Panc1 (cell line): ENCODE measurements at regions not wholly inside any gene's neighbourhood (a gene's known extent, or its start where the extent isn't known, plus 50 kb on each side); places are given as distances from the start of the nearest gene placed in this dataset.

Experiments used
- CTCF ChIP-seq: fragments of 450-650 bp; IDR thresholded peaks from 2 replicates; pipeline ENCODE4 v1.5.1; 2017; ENCODE audit warnings: mild to moderate bottlenecking
- POLR2AphosphoS5 ChIP-seq: IDR thresholded peaks from 2 replicates; pipeline ENCODE4 v1.6.1; 2012; ENCODE audit warnings: mild to moderate bottlenecking, low read depth, low read length, moderate library complexity

- TF ChIP-seq CTCF (no peak), POLR2AphosphoS5 (no peak)
Observed at GRCh38 chr6:163825033-163825432, 410.5 kb downstream of the QKI start.
